Mesodermal cell (in vitro differentiated cells): ENCODE measurements at regions not wholly inside any gene's neighbourhood (a gene's known extent, or its start where the extent isn't known, plus 50 kb on each side); places are given as distances from the start of the nearest gene placed in this dataset.
"Not testable (repeated sequence)": the region's sequence is repeated elsewhere in the genome, so short reads cannot be mapped to it uniquely, and the experiment has no call there.

ENCODE experiments used
- H3K27ac ChIP-seq: 2 replicates; pipeline ENCODE4 v1.7.0; 2013; ENCODE audit warnings: mild to moderate bottlenecking, low read depth, low read length, moderate library complexity; ENCODE audit not compliant: severe bottlenecking
- H3K36me3 ChIP-seq: 2 replicates; pipeline ENCODE4 v1.7.1; 2013; ENCODE audit warnings: mild to moderate bottlenecking, low read length, moderate library complexity; ENCODE audit not compliant: control insufficient read depth, insufficient read depth
- H3K4me1 ChIP-seq: one replicate; pipeline ENCODE4 v1.7.1; 2013; ENCODE audit warnings: mild to moderate bottlenecking, low read length; ENCODE audit not compliant: insufficient read depth, control insufficient read depth, poor library complexity, severe bottlenecking
- H3K4me3 ChIP-seq: 2 replicates; pipeline ENCODE4 v1.7.0; 2013; ENCODE audit warnings: low read length, control low read depth, mild to moderate bottlenecking; ENCODE audit not compliant: insufficient read depth, poor library complexity, severe bottlenecking; ENCODE audit errors: extremely low read depth
- H3K9me3 ChIP-seq: 2 replicates; pipeline ENCODE4 v1.7.1; 2013; ENCODE audit warnings: mild to moderate bottlenecking, low read length, moderate library complexity; ENCODE audit not compliant: control insufficient read depth
- WGBS, 2 experiments: methylation state at CpG; one replicate each; pipeline ENCODE4 v1.1.5; 2013; ENCODE audit warnings: missing lambda C conversion rate in 2 of 2; ENCODE audit not compliant: insufficient coverage in 2 of 2; 5-methylcytosine and 5-hydroxymethylcytosine counted together

DNA sequence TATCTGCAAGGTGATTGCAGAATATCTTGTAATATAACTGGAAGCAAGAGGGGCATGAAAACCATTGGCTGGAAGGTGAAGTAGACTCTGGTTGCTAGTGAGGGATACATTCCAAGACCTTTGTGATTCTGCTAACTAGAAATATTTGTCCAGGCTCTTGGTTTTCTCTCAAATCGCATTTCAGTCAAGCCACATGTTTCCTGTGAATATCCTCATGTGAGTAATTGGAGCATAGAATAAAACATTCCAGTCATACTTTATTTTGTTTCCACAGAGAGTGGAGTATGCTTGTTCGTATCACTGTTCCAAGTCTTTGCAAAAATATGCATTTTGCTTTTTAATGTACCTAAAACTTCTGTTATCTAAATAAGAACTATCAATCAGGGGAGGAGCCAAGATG is 850.0 kb downstream of the EPHA3 start:
- no peaks in the 10 kb centered on the region for H3K9me3 ChIP-seq
- H3K4me1 ChIP-seq: no peaks in the 10 kb centered on the region
- 83% methylated on average over 1 of the region's 2 CpGs; no CpG with 5 or more reads in 1 of the 2 experiments for WGBS, 2 experiments
- no peak overlapping the region for H3K4me3 ChIP-seq
- H3K27ac ChIP-seq: no peak overlapping the region
- H3K36me3 ChIP-seq: no peaks in the 10 kb centered on the region

DNA sequence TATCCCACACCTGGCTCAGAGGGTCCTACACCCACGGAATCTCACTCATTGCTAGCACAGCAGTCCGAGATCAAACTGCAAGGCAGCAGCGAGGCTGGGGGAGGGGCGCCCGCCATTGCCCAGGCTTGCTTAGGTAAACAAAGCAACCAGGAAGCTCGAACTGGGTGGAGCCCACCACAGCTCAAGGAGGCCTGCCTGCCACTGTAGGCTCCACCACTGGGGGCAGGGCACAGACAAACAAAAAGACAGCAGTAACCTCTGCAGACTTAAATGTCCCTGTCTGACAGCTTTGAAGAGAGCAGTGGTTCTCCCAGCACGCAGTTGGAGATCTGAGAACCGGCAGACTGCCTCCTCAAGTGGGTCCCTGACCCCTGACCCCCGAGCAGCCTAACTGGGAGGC is 850.7 kb downstream of the EPHA3 start:
- WGBS, 2 experiments: 18 to 50% methylated on average over 2 of the region's 9 CpGs
- H3K36me3 ChIP-seq, H3K27ac ChIP-seq: not testable (repeated sequence)

DNA sequence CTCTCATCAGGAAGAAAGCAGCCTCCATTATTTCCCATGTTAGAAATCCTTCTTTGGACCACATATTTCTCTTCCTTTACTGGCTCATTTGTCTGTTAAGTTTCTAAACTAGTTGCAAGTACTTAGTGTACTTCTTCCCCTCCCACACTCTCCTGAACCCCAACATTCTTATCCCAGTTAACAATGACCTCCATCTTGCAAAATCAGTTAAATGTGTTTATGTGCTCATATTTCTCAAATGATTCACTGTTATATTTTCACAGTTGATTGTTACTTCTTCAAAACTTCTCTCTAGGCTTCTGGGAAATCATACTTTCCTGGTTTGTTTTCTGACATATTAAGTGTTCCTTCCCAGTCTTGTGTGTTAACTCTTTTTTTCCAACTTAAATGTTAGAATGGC is 856.9 kb downstream of the EPHA3 start:
- H3K4me1 ChIP-seq: peaks cover 13% of the 10 kb centered on the region
- peak overlapping the region; percentile 41 for H3K27ac ChIP-seq
- H3K36me3 ChIP-seq: no peaks in the 10 kb centered on the region
- H3K4me3 ChIP-seq: no peak overlapping the region
- no peaks in the 10 kb centered on the region for H3K9me3 ChIP-seq

More for the DNA sequence above, 850.7 kb downstream of the EPHA3 start:
- not testable (repeated sequence) for H3K4me1 ChIP-seq, H3K4me3 ChIP-seq, H3K9me3 ChIP-seq

DNA sequence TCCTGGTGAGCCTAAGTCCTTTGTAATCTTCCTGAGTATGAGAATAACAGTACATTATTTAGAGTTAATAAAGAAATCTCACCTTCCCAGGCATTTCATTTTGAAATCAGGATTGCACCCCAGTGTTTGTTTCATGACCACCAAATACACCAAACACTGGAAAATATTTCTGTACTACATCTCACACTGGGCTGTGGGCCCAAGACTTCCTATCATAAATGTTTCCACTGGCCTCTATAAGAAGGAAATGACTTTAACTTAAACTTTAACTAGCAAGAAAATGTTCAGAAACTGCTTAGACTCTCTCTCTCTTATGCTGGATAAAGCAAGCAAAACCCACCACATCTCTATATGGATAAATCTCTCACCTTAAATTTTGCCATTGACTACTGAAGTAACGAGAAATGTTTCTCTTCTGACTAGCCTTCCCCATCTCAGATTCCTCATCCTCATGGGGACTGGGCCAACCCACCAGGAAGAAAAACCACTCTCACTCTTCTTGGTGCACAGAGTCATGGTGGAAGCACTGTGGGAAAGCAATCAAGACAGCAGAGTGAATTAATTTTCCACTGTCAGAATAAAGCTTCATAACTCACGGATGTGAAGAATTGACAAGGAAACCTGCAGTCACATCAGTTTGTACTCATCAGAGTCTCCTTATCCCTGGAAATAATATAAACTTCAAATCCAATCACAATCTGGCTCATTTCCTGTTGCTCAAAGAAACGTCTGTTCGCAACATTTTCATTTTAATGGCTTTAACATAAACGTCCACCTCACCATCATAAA is 859.6 kb downstream of the EPHA3 start:
- Histone ChIP-seq H3K36me3 (no peaks in the 10 kb centered on the region), H3K9me3 (no peaks in the 10 kb centered on the region), H3K4me3 (no peak overlapping the region), H3K27ac (no peak overlapping the region), H3K4me1 (peaks cover 13% of the 10 kb centered on the region)
- 77 to 97% methylated on average over 3 to 4 of the region's 5 CpGs for WGBS, 2 experiments

DNA sequence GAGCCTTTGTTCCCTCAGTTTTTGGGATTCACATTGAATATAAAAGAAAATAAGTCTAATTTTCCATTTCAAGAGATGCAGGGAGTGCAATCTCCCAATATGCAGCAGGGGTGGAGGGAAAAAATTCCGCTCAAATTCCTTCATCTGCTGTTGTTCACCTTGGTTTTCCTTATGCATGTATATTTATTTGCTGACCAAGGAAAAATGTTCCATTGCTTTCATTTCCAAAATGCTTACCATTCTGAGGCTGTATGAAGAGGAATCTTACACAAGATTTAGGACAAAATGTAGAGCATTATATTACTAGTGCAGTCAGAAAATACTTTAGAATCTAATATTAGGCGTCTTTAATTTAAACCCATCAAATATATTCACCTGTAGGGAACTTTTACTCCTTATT is 863.9 kb downstream of the EPHA3 start:
- Histone ChIP-seq H3K4me3 (no peak overlapping the region), H3K27ac (no peak overlapping the region), H3K4me1 (no peaks in the 10 kb centered on the region), H3K9me3 (no peaks in the 10 kb centered on the region), H3K36me3 (no peaks in the 10 kb centered on the region)
- 80% methylated on average over 1 of the region's 2 CpGs; no CpG with 5 or more reads in 1 of the 2 experiments for WGBS, 2 experiments

DNA sequence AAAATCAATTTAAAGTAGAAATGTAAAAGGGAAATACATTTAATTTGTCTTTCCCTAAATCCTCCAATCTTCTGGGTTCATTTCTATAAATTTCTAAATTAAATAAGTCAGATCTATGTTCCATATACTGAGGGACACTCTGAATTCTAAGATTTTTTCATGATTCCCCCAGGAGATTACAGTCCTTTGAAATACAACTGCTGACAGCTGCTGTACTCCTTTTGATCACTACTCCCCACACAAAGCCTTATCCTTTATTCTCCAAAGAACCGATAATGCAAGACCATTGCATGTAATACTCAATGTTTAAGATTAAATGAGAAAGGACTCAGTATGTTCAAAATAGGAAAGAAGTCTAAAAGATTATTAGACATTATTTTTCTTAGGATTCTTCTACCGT is 865.7 kb downstream of the EPHA3 start:
- Histone ChIP-seq H3K4me1 (no peaks in the 10 kb centered on the region), H3K36me3 (no peaks in the 10 kb centered on the region), H3K9me3 (no peaks in the 10 kb centered on the region), H3K27ac (no peak overlapping the region), H3K4me3 (no peak overlapping the region)
- WGBS, 2 experiments: 93 to 100% methylated on average over 1 of the region's 2 CpGs

DNA sequence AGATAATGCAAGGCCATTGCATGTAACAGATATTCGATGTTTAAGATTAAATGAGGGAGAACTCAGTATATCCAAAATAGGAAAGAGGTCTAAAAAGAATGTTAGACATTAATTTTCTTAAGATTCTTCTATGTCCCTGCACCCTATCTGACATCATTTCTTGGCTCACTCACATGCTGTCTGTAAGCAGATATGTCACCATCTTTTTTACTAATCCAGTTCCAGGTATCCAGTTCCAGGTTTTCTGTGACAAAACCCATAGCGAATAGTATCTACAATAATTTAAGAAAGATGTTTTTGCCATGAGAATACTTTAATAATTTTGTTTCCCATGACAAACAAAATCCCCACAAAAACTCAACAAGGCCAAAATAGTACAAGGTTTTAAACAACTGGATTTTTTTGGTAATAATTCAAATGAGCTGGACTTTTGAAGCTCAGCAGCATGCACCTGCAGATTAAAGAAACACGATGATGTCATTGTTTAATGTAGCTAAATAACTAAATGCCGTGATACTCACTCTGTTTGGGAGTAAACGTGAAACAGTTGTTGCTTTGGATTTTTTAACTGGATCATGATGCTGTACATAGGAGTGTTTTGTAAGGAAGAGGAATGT is 867.6 kb downstream of the EPHA3 start:
- WGBS, 2 experiments: 91 to 94% methylated on average over 3 of the region's 5 CpGs
- no peak overlapping the region for H3K4me3 ChIP-seq

DNA sequence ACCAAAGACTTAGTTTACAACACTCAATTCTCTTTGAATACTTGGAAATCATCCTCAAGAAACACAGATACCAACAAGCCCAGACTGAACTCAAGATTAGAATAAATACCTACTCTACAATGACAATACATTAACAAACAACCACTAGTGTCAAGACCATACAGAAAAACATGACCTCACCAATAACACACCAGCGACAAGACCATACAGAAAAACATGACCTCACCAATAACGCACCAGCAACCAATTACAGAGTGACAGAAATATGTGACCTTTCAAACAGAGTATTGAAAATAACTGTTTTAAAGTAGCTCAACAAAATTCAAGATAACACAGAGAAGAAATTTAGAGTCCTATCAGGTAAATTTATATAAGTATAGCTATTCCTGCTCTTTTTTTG is 876.0 kb downstream of the EPHA3 start:
- 100% methylated on average over 1 of the region's 2 CpGs; no CpG with 5 or more reads in 1 of the 2 experiments for WGBS, 2 experiments

More for the DNA sequence above, 867.6 kb downstream of the EPHA3 start:
- H3K4me1 ChIP-seq: no peaks in the 10 kb centered on the region
- H3K9me3 ChIP-seq: no peaks in the 10 kb centered on the region
- no peak overlapping the region for H3K27ac ChIP-seq
- no peaks in the 10 kb centered on the region for H3K36me3 ChIP-seq

DNA sequence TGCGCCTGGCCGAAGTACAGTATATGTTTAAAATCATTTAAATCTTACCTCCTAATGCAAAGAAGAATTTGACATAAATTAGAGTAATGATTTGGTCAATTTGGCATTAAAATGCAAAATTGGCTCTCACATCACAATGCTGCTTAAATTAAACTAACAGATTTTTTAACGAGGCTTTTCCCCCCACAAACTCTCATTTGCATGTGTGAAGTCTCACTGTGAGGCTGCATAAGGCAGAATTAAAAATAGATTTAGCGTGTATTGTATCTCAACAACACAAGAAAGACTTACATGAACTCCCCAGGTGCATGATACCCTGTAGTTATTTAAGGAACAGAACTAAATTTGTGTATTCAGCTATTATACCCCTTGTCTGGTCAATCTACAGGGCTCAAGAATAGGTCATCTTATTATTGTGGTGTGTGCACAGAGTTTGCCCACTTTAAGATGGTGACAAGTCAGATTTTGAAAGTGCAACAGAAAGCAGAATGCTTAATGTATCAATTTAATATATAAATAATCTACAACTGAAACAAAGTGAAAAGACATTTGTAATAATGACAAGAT is 897.9 kb downstream of the EPHA3 start:
- Histone ChIP-seq H3K27ac (no peak overlapping the region), H3K9me3 (no peaks in the 10 kb centered on the region), H3K4me3 (no peak overlapping the region), H3K36me3 (no peaks in the 10 kb centered on the region), H3K4me1 (no peaks in the 10 kb centered on the region)
- WGBS, 2 experiments: no CpG with 5 or more reads among the region's 4 CpGs

More for the DNA sequence above, 876.0 kb downstream of the EPHA3 start:
- Histone ChIP-seq H3K27ac (no peak overlapping the region), H3K9me3 (no peaks in the 10 kb centered on the region), H3K4me1 (no peaks in the 10 kb centered on the region), H3K36me3 (no peaks in the 10 kb centered on the region), H3K4me3 (no peak overlapping the region)

DNA sequence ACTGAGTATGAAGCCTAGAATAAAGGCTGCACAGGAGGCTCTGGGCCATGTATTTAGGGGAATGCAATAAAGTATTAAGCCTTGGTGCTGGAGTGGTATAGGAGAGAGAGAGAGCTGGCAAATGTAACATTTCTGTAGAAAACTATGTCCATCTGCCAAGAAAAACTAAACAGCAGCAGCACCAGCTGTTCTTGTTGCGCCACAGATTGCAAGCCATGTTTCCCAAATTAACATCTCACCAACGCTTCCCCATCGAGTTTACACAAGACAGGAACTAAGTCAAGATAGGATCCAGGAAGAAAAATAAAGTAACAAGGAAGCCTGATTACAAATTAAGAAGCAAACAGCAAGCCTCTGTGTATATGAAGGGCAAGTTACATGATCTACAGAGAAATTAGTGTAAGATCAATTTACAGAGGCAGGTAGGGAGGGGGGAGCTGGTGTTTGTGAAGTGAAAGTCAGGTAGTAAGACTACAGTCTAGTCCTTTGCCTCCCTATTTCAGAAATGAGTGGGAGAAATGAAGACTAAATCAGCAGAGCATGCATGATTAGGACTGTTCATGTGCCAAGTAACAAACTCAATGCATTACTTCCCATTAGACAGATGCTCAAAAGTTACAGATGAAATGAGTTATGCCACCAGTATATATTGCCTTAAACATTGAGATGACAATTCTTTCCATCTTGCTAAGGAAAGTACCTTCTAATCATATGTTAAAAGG is 900.5 kb downstream of the EPHA3 start:
- Histone ChIP-seq H3K9me3 (no peaks in the 10 kb centered on the region), H3K4me1 (no peaks in the 10 kb centered on the region), H3K4me3 (no peak overlapping the region), H3K27ac (no peak overlapping the region), H3K36me3 (no peaks in the 10 kb centered on the region)
- WGBS, 2 experiments: 90% methylated on average over 1 of the region's 3 CpGs; no CpG with 5 or more reads in 1 of the 2 experiments
